SK-N-SH (cell line): ENCODE measurements at regions not wholly inside any gene's neighbourhood (a gene's known extent, or its start where the extent isn't known, plus 50 kb on each side); places are given as distances from the start of the nearest gene placed in this dataset.
A peak's percentile ranks its signal among the peaks of the same experiment; 100 is the strongest.

ENCODE experiments used
- CTCF ChIA-PET: fragments of 300-600, 350-600 bp; formaldehyde crosslinking; extraction: SDS; loops from one replicate; lab custom pipeline; 2021; lab: Yijun Ruan, JAX
- POLR2A ChIA-PET: fragments of 350-600 bp; sonication (Branson Sonifier 250); formaldehyde crosslinking; extraction: SDS; loops from one replicate; lab custom pipeline; 2020; ENCODE audit warnings: antibody characterized with exemption, inconsistent platforms; lab: Yijun Ruan, JAX
- DNase-seq: peaks from one replicate; pipeline ENCODE4 v3.0.0; 2012
- H2AFZ ChIP-seq: fragments of 200-600 bp; sonication (generic); 2 replicates; pipeline ENCODE4 v1.8.1; 2016; ENCODE audit warnings: antibody characterized with exemption, mild to moderate bottlenecking, low read depth
- H3F3A ChIP-seq: fragments of 200-600 bp; sonication (generic); replicated peaks from 2 replicates; pipeline ENCODE3; 2016; ENCODE audit warnings: antibody characterized with exemption, mild to moderate bottlenecking; ENCODE audit not compliant: insufficient read depth
- H3K27ac ChIP-seq, 2 experiments: fragments of 200-500 bp in 1 of 2; fragments of 200-600 bp in 1 of 2; sonication (Bioruptor generic) in 1 of 2; sonication (generic), shearing (Covaris generic) in 1 of 2; 2 replicates each; pipeline versions ENCODE4 v1.5.1 to v1.6.1; 2014 to 2016; ENCODE audit warnings: low read depth in 2 of 2, inconsistent platforms in 1 of 2, low read length in 1 of 2, mild to moderate bottlenecking in 1 of 2, mixed read lengths in 1 of 2
- H3K27me3 ChIP-seq: fragments of 200-600 bp; sonication (generic), shearing (Covaris generic); 2 replicates; pipeline ENCODE4 v1.6.1; 2016; ENCODE audit warnings: mixed run types; ENCODE audit not compliant: insufficient read depth
- H3K36me3 ChIP-seq, 2 experiments: fragments of 200-500 bp in 1 of 2; fragments of 200-600 bp in 1 of 2; sonication (Bioruptor generic) in 1 of 2; sonication (generic) in 1 of 2; replicated peaks in 1 of 2; 2 replicates each; pipeline versions ENCODE3 to v1.5.1; 2014 to 2016; ENCODE audit warnings: low read length in 1 of 2, mild to moderate bottlenecking in 1 of 2; ENCODE audit not compliant: insufficient read depth in 2 of 2, control insufficient read depth in 1 of 2
- H3K4me1 ChIP-seq, 2 experiments: fragments of 200-500 bp in 1 of 2; fragments of 200-600 bp in 1 of 2; sonication (Bioruptor generic) in 1 of 2; sonication (generic), shearing (Covaris generic) in 1 of 2; 2 replicates each; pipeline versions ENCODE4 v1.5.1 to v1.6.1; 2014 to 2016; ENCODE audit warnings: low read depth in 1 of 2, low read length in 1 of 2, mixed run types in 1 of 2; ENCODE audit not compliant: insufficient read depth in 2 of 2, control insufficient read depth in 1 of 2
- H3K4me2 ChIP-seq: fragments of 200-600 bp; sonication (generic), shearing (Covaris generic); 2 replicates; pipeline ENCODE4 v1.6.1; 2017; ENCODE audit warnings: mixed run types
- H3K4me3 ChIP-seq, 2 experiments: fragments of 200-500 bp in 1 of 2; fragments of 200-600 bp in 1 of 2; sonication (Bioruptor generic) in 1 of 2; sonication (generic), shearing (Covaris generic) in 1 of 2; 2 replicates each; pipeline versions ENCODE4 v1.5.1 to v1.8.1; 2014 to 2016; ENCODE audit warnings: low read depth in 2 of 2, inconsistent platforms in 1 of 2, low read length in 1 of 2, mild to moderate bottlenecking in 1 of 2, mixed read lengths in 1 of 2, moderate library complexity in 1 of 2
- H3K79me2 ChIP-seq: fragments of 200-600 bp; sonication (generic); 2 replicates; pipeline ENCODE4 v1.8.1; 2017; ENCODE audit warnings: mild to moderate bottlenecking; ENCODE audit not compliant: insufficient read depth
- H3K9ac ChIP-seq: fragments of 200-600 bp; sonication (generic); 2 replicates; pipeline ENCODE4 v1.6.1; 2017; ENCODE audit warnings: mixed run types
- H3K9me2 ChIP-seq: fragments of 200-600 bp; sonication (generic); 2 replicates; pipeline ENCODE4 v1.6.1; 2017; ENCODE audit warnings: mixed run types
- H3K9me3 ChIP-seq: fragments of 200-600 bp; sonication (generic); 2 replicates; pipeline ENCODE4 v1.6.1; 2017; ENCODE audit warnings: mixed run types, mild to moderate bottlenecking, moderate library complexity
- H4K20me1 ChIP-seq: fragments of 200-600 bp; sonication (generic); 2 replicates; pipeline ENCODE4 v1.6.1; 2017; ENCODE audit warnings: mild to moderate bottlenecking, mixed run types; ENCODE audit not compliant: insufficient read depth
- CTCF ChIP-seq: fragments of 200-600 bp; sonication (generic); IDR thresholded peaks from 2 replicates; pipeline ENCODE4 v1.6.1; 2017; ENCODE audit warnings: antibody characterized with exemption, mild to moderate bottlenecking, moderate library complexity
- ELF1 ChIP-seq: IDR thresholded peaks from 2 replicates; pipeline ENCODE4 v1.4.0; 2012
- EP300 ChIP-seq, 2 experiments: IDR thresholded peaks; 2 replicates each; pipeline versions ENCODE4 v1.4.0 to v1.6.1; 2012; ENCODE audit warnings: borderline replicate concordance in 1 of 2, low read depth in 1 of 2, low read length in 1 of 2
- EZH2phosphoT487 ChIP-seq: fragments of 200-600 bp; sonication (generic); IDR thresholded peaks from 2 replicates; pipeline ENCODE4 v1.6.1; 2017; ENCODE audit warnings: low read depth, mixed run types, mild to moderate bottlenecking, antibody characterized with exemption, moderate library complexity, borderline replicate concordance
- FOSL2 ChIP-seq: IDR thresholded peaks from 2 replicates; pipeline ENCODE4 v1.4.0; 2012; ENCODE audit warnings: low read depth, mild to moderate bottlenecking, moderate library complexity, borderline replicate concordance
- FOXM1 ChIP-seq: IDR thresholded peaks from 2 replicates; pipeline ENCODE4 v1.4.0; 2012; ENCODE audit warnings: low read depth, mild to moderate bottlenecking
- IRF3 ChIP-seq: fragments of 150-350 bp; IDR thresholded peaks from 2 replicates; pipeline ENCODE4 v1.6.1; 2016; ENCODE audit warnings: mild to moderate bottlenecking, low read depth, low read length
- JUND ChIP-seq: IDR thresholded peaks from 2 replicates; pipeline ENCODE4 v1.4.0; 2012
- MAX ChIP-seq: IDR thresholded peaks from 2 replicates; pipeline ENCODE4 v1.4.0; 2012; ENCODE audit warnings: low read depth
- NFIC ChIP-seq: IDR thresholded peaks from 2 replicates; pipeline ENCODE4 v1.4.0; 2012; ENCODE audit warnings: borderline replicate concordance
- NRF1 ChIP-seq: IDR thresholded peaks from 2 replicates; pipeline ENCODE4 v1.6.1; 2012; ENCODE audit warnings: low read depth, mild to moderate bottlenecking, low read length
- RAD21 ChIP-seq: IDR thresholded peaks from 2 replicates; pipeline ENCODE4 v1.6.1; 2012; ENCODE audit warnings: mild to moderate bottlenecking, low read length
- RCOR1 ChIP-seq: fragments of 150-350 bp; IDR thresholded peaks from 2 replicates; pipeline ENCODE4 v1.6.1; 2017; ENCODE audit warnings: antibody characterized with exemption, low read length
- REST ChIP-seq: IDR thresholded peaks from 2 replicates; pipeline ENCODE4 v1.6.1; 2012; ENCODE audit warnings: mild to moderate bottlenecking, low read depth, low read length, moderate library complexity
- RXRA ChIP-seq: IDR thresholded peaks from 2 replicates; pipeline ENCODE4 v1.4.0; 2012; ENCODE audit warnings: low read depth, mild to moderate bottlenecking, borderline replicate concordance
- SIN3A ChIP-seq: IDR thresholded peaks from 2 replicates; pipeline ENCODE4 v1.6.1; 2012; ENCODE audit warnings: low read depth, mild to moderate bottlenecking, low read length, moderate library complexity, borderline replicate concordance
- TCF12 ChIP-seq: IDR thresholded peaks from 2 replicates; pipeline ENCODE4 v1.4.0; 2012
- TEAD4 ChIP-seq: IDR thresholded peaks from 2 replicates; pipeline ENCODE4 v1.4.0; 2012; ENCODE audit warnings: mild to moderate bottlenecking, borderline replicate concordance; ENCODE audit not compliant: insufficient read depth
- USF2 ChIP-seq: fragments of 150-350 bp; IDR thresholded peaks from 2 replicates; pipeline ENCODE4 v1.6.1; 2017; ENCODE audit warnings: antibody characterized with exemption, low read length, low read depth, borderline replicate concordance
- WGBS: methylation state at CpG from one replicate; pipeline ENCODE4 v1.1.6; 2017; ENCODE audit warnings: low lambda C conversion rate; 5-methylcytosine and 5-hydroxymethylcytosine counted together

- TF ChIP-seq SIN3A (peak; percentile 99), TEAD4 (peak; percentile 96), NFIC (peak; percentile 95), RAD21 (peak; percentile 34; the same call in 1 of the 2 replicates), RCOR1 (peak; percentile 97), ELF1 (peak; percentile 28; the same call in 1 of the 2 replicates), TCF12 (peak; percentile 100), IRF3 (no peak), CTCF (no peak), MAX (peak; percentile 78)
Measured at GRCh38 chr5:91313757-91314673, 69.1 kb downstream of the ARRDC3 start (continued).

GRCh38 chr5:91312698-91313097 is 70.4 kb downstream of the ARRDC3 start:
- peak overlapping the region; percentile 60 for H3K4me2 ChIP-seq
- ChIA-PET POLR2A (interaction anchor here (0.7 kb wide), 1 partner anchor 32 kb away, joined by 4 read pairs; no protein-coding TSS in a partner anchor), CTCF (interaction anchor here (0.6 to 2.4 kb wide), 4 partner anchors 11 to 218 kb away, joined by 3 to 11 read pairs (median 4); no protein-coding TSS in a partner anchor)
- H3K27me3 ChIP-seq: no peaks in the 10 kb centered on the region
- H2AFZ ChIP-seq: no peak overlapping the region
- no peak overlapping the region for H3K4me3 ChIP-seq
- 36% methylated on average over 1 of the region's 1 CpG for WGBS
- no peaks in the 10 kb centered on the region for H3K36me3 ChIP-seq
- H3F3A ChIP-seq: peaks cover 19% of the 10 kb centered on the region
- H4K20me1 ChIP-seq: no peaks in the 10 kb centered on the region
- H3K9me2 ChIP-seq: no peaks in the 10 kb centered on the region
- peak overlapping the region; percentile 81 to 99 for H3K27ac ChIP-seq
- no peaks in the 10 kb centered on the region for H3K79me2 ChIP-seq
- H3K4me1 ChIP-seq: peaks cover 28 to 31% of the 10 kb centered on the region in 2 experiments; a peak in 3 of 4 replicates
- H3K9ac ChIP-seq: peak overlapping the region; percentile 65
- DNase-seq: no peak
- no peaks in the 10 kb centered on the region for H3K9me3 ChIP-seq
- TF ChIP-seq FOXM1 (no peak), REST (no peak), IRF3 (no peak), USF2 (no peak), RXRA (no peak), FOSL2 (no peak), RCOR1 (no peak), TEAD4 (no peak), MAX (no peak), NRF1 (no peak), EP300 (IDR thresholded peaks at IDR 0.05; ENCODE audit: borderline replicate concordance in 1 of 2, low read depth in 1 of 2, low read length in 1 of 2) (no peak), JUND (no peak), EZH2phosphoT487 (no peak)
